ENCODE measurements at regions not wholly inside any gene's neighbourhood (a gene's known extent, or its start where the extent isn't known, plus 50 kb on each side); places are given as distances from the start of the nearest gene placed in this dataset.

DNA sequence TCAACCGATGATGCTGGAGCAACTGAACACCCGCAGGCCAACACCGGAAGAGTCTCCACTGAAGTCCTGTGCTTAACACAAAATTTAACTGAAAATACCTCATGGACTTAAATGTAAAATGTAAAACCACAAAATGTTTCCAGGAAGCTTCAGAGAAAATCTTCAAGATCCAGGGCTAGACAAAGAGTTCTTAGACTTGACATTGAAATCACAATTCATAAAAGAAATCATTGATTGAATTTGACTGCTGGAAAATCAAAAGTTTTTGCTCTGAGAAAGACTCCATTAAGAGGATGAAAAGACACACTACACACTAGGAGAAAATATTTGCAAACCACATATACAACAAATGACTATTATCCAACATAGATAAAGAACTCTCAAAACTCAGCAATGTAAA, 234.7 kb upstream of the PPP2R2D start:
- no peak overlapping the region for H2AFZ ChIP-seq (ENCODE audit: low read length)
- H3K27me3 ChIP-seq (ENCODE audit: low read length): no peaks in the 10 kb centered on the region
- intact Hi-C loops (cut with micrococcal nuclease): no loop called here
- H4K20me1 ChIP-seq (ENCODE audit: low read length): no peaks in the 10 kb centered on the region
- TF ChIP-seq EZH2 (IDR thresholded peaks at IDR 0.05; ENCODE audit: low read length, unreplicated experiment): no peak
- TF ChIP-seq, protein P1, sequence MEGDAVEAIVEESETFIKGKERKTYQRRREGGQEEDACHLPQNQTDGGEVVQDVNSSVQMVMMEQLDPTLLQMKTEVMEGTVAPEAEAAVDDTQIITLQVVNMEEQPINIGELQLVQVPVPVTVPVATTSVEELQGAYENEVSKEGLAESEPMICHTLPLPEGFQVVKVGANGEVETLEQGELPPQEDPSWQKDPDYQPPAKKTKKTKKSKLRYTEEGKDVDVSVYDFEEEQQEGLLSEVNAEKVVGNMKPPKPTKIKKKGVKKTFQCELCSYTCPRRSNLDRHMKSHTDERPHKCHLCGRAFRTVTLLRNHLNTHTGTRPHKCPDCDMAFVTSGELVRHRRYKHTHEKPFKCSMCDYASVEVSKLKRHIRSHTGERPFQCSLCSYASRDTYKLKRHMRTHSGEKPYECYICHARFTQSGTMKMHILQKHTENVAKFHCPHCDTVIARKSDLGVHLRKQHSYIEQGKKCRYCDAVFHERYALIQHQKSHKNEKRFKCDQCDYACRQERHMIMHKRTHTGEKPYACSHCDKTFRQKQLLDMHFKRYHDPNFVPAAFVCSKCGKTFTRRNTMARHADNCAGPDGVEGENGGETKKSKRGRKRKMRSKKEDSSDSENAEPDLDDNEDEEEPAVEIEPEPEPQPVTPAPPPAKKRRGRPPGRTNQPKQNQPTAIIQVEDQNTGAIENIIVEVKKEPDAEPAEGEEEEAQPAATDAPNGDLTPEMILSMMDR (conservative IDR thresholded peaks at IDR 0.05; ENCODE audit: low read depth, low read length): no peak
- TF ChIP-seq EZH2phosphoT487 (IDR thresholded peaks at IDR 0.05; ENCODE audit: borderline replicate concordance, low read length): no peak
- H3K79me2 ChIP-seq (ENCODE audit: low read length): no peaks in the 10 kb centered on the region
- H3F3A ChIP-seq (ENCODE audit: low read length, unreplicated experiment): no peaks in the 10 kb centered on the region
- DNase-seq (no peak), ATAC-seq (no peak)
- no peak overlapping the region for H3K4me3 ChIP-seq (ENCODE audit: low read length)
- ChIA-PET POLR2A (ENCODE audit: unreplicated experiment) (no interaction called here), CTCF (no interaction called here)
- no peaks in the 10 kb centered on the region for H3K4me1 ChIP-seq (ENCODE audit: insufficient read depth, low read length)
- BruUV-seq (replicated peaks): no TSS peak
- no peak overlapping the region for H3K9ac ChIP-seq (ENCODE audit: low read length)
- H3K4me2 ChIP-seq (ENCODE audit: low read length): no peak overlapping the region
- H3K9me2 ChIP-seq (replicated peaks; ENCODE audit: low read length): no peaks in the 10 kb centered on the region
- no peaks in the 10 kb centered on the region for H3K36me3 ChIP-seq (ENCODE audit: low read depth, low read length)
- H3K27ac ChIP-seq (ENCODE audit: low read length): no peak overlapping the region
- H3K9me3 ChIP-seq (ENCODE audit: low read length): no peaks in the 10 kb centered on the region

DNA sequence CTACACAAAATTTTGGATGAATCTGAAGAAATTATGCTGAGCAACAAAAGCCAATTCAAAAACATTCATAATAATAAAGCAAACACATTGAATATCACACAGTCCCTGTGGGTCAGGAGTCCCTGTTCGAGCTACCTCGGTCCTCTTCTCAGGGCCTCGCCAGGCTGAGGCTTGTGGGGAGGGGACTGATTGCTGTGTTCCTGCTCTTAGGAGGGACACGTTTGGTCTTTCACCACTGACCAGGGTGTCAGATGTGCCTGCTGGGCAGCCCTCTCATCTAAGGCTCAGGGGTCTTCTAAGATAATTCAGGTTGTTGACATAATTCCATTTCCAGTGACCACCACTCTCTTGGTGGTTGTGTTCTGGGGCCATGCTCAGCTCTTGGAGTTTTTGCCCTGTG, 233.8 kb upstream of the PPP2R2D start:
- TF ChIP-seq EZH2 (IDR thresholded peaks at IDR 0.05; ENCODE audit: low read length, unreplicated experiment) (no peak), EZH2phosphoT487 (IDR thresholded peaks at IDR 0.05; ENCODE audit: borderline replicate concordance, low read length) (no peak)
- TF ChIP-seq, protein P1 (conservative IDR thresholded peaks at IDR 0.05; ENCODE audit: low read depth, low read length): no peak
- ChIA-PET POLR2A (ENCODE audit: unreplicated experiment) (no interaction called here), CTCF (no interaction called here)
- Histone ChIP-seq H3K79me2 (ENCODE audit: low read length) (no peaks in the 10 kb centered on the region), H3K4me1 (ENCODE audit: insufficient read depth, low read length) (no peaks in the 10 kb centered on the region), H3K4me2 (ENCODE audit: low read length) (no peak overlapping the region), H3K27ac (ENCODE audit: low read length) (no peak overlapping the region), H3K9ac (ENCODE audit: low read length) (no peak overlapping the region), H3K36me3 (ENCODE audit: low read depth, low read length) (no peaks in the 10 kb centered on the region), H2AFZ (ENCODE audit: low read length) (no peak overlapping the region), H3K27me3 (ENCODE audit: low read length) (no peaks in the 10 kb centered on the region), H3K9me2 (replicated peaks; ENCODE audit: low read length) (no peaks in the 10 kb centered on the region), H3F3A (ENCODE audit: low read length, unreplicated experiment) (no peaks in the 10 kb centered on the region), H4K20me1 (ENCODE audit: low read length) (no peaks in the 10 kb centered on the region), H3K4me3 (ENCODE audit: low read length) (no peak overlapping the region), H3K9me3 (ENCODE audit: low read length) (no peaks in the 10 kb centered on the region)
- intact Hi-C loops (cut with micrococcal nuclease): no loop called here
- no peak for ATAC-seq
- BruUV-seq (replicated peaks): no TSS peak
- DNase-seq: no peak

DNA sequence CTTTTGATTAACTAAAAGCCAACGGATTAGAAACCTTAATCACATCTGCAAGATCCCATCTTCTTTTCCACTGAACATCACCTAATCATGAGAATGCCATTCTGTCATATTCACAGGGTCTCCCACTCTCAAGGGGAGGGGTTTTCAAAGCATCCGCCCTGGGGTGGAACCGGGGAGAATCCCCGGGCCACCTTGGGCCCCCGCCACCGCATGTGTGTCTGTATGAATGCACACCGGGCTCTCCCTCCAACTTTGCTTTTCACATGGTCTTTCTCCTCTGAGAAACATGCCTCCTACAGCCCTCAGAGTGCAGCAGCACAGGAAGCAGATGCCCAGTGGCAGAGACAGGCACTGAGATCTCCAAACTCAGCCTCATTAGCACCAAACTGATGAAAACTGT, 233.2 kb upstream of the PPP2R2D start:
- Histone ChIP-seq H3K4me2 (ENCODE audit: low read length) (no peak overlapping the region), H4K20me1 (ENCODE audit: low read length) (no peaks in the 10 kb centered on the region), H3K27me3 (ENCODE audit: low read length) (no peaks in the 10 kb centered on the region), H3K9me3 (ENCODE audit: low read length) (no peaks in the 10 kb centered on the region), H3K9ac (ENCODE audit: low read length) (no peak overlapping the region), H3K9me2 (replicated peaks; ENCODE audit: low read length) (no peaks in the 10 kb centered on the region), H3F3A (ENCODE audit: low read length, unreplicated experiment) (no peaks in the 10 kb centered on the region), H3K4me1 (ENCODE audit: insufficient read depth, low read length) (no peaks in the 10 kb centered on the region), H3K4me3 (ENCODE audit: low read length) (no peak overlapping the region), H2AFZ (ENCODE audit: low read length) (no peak overlapping the region), H3K79me2 (ENCODE audit: low read length) (no peaks in the 10 kb centered on the region), H3K36me3 (ENCODE audit: low read depth, low read length) (no peaks in the 10 kb centered on the region), H3K27ac (ENCODE audit: low read length) (no peak overlapping the region)
- ATAC-seq (no peak), DNase-seq (no peak)
- BruUV-seq (replicated peaks): no TSS peak
- TF ChIP-seq, protein P1 (conservative IDR thresholded peaks at IDR 0.05; ENCODE audit: low read depth, low read length): no peak
- TF ChIP-seq EZH2 (IDR thresholded peaks at IDR 0.05; ENCODE audit: low read length, unreplicated experiment): no peak
- no peak for TF ChIP-seq EZH2phosphoT487 (IDR thresholded peaks at IDR 0.05; ENCODE audit: borderline replicate concordance, low read length)
- ChIA-PET POLR2A (ENCODE audit: unreplicated experiment) (no interaction called here), CTCF (no interaction called here)
- intact Hi-C loops (cut with micrococcal nuclease): no loop called here
